K562 (cell line): ENCODE measurements at regions not wholly inside any gene's neighbourhood (a gene's known extent, or its start where the extent isn't known, plus 50 kb on each side); places are given as distances from the start of the nearest gene placed in this dataset.

Experiments used
- ATAC-seq: fragments of 200-7000 bp; cut with Tn5 transposase; 3 replicates; pipeline ENCODE4 v1.9.1; 2020; ENCODE audit warnings: moderate library complexity
- BruUV-seq: library from RNA; stranded (reverse); fragments of 400-500 nt; replicated peaks from 2 replicates; lab custom pipeline; 2021; lab: Mats Ljungman, UMichigan
- CTCF ChIA-PET: fragments of 300-600 bp; formaldehyde crosslinking; extraction: SDS; loops from one replicate; lab custom pipeline; 2021; ENCODE audit warnings: low intra/inter-chr PET ratio; lab: Yijun Ruan, JAX
- POLR2A ChIA-PET: fragments of 300-600, 350-650 bp; sonication (Branson Sonifier 250); formaldehyde crosslinking; extraction: SDS; loops from one replicate; lab custom pipeline; 2021; ENCODE audit warnings: antibody characterized with exemption, inconsistent platforms; lab: Yijun Ruan, JAX
- DNase-seq, 4 experiments: peaks; one replicate each; pipeline versions ENCODE4 v3.0.0 to v3.0.0-alpha.2; 2011 to 2018; ENCODE audit warnings: low spot score in 3 of 4, mixed read lengths in 3 of 4; ENCODE audit errors: extremely low read depth in 1 of 4
- FAIRE-seq: peaks from 2 replicates; lab custom pipeline; 2011; peaks lifted over from hg19 to GRCh38; lab: Jason Lieb, UNC
- H2AFZ ChIP-seq: 2 replicates; pipeline ENCODE4 v1.6.0; 2011; ENCODE audit warnings: low read depth, low read length, control low read depth, inconsistent platforms
- H3K27ac ChIP-seq: fragments of 200-600 bp; 3 replicates; pipeline ENCODE4 v1.8.0; 2011; ENCODE audit warnings: low read depth, mild to moderate bottlenecking, control low read depth, inconsistent platforms, low read length, moderate library complexity, mixed read lengths; ENCODE audit errors: extremely low read depth
- H3K27me3 ChIP-seq, 2 experiments: fragments of 300-600 bp in 1 of 2; 2 replicates in 1 of 2; 3 replicates in 1 of 2; pipeline versions ENCODE4 v1.6.0 to v1.8.0; 2011; ENCODE audit warnings: inconsistent platforms in 2 of 2, low read length in 2 of 2, mild to moderate bottlenecking in 1 of 2, mixed read lengths in 1 of 2, moderate library complexity in 1 of 2; ENCODE audit not compliant: control insufficient read depth in 2 of 2, insufficient read depth in 2 of 2
- H3K36me3 ChIP-seq: fragments of 300-600 bp; 3 replicates; pipeline ENCODE4 v1.8.0; 2011; ENCODE audit warnings: mild to moderate bottlenecking, low read length, inconsistent platforms; ENCODE audit not compliant: control insufficient read depth, insufficient read depth
- H3K4me1 ChIP-seq, 2 experiments: fragments of 200-600 bp in 1 of 2; replicated peaks in 1 of 2; 2 replicates in 1 of 2; 3 replicates in 1 of 2; pipeline versions ENCODE4 v1.5.1 to v1.8.0; 2011; ENCODE audit warnings: inconsistent platforms in 2 of 2, low read length in 2 of 2, mild to moderate bottlenecking in 1 of 2, mixed read lengths in 1 of 2, moderate library complexity in 1 of 2; ENCODE audit not compliant: control insufficient read depth in 2 of 2, insufficient read depth in 2 of 2
- H3K4me2 ChIP-seq: 2 replicates; pipeline ENCODE4 v1.6.1; 2011; ENCODE audit warnings: low read length, control low read depth, inconsistent platforms, mixed read lengths; ENCODE audit not compliant: insufficient read depth
- H3K4me3 ChIP-seq: fragments of 200-600 bp; sonication (generic), shearing (Covaris generic); 2 replicates; pipeline ENCODE4 v1.5.1; 2016; ENCODE audit warnings: control low read depth, inconsistent platforms
- H3K79me2 ChIP-seq: fragments of 200-600 bp; 3 replicates; pipeline ENCODE4 v1.8.0; 2011; ENCODE audit warnings: low read length, inconsistent platforms; ENCODE audit not compliant: control insufficient read depth, insufficient read depth
- H3K9ac ChIP-seq, 2 experiments: 2 replicates each; pipeline versions ENCODE4 v1.6.0 to v1.6.1; 2011; ENCODE audit warnings: low read depth in 2 of 2, low read length in 2 of 2, control low read depth in 1 of 2, inconsistent platforms in 1 of 2, mild to moderate bottlenecking in 1 of 2, mixed read lengths in 1 of 2; ENCODE audit not compliant: insufficient read depth in 1 of 2
- H3K9me1 ChIP-seq: one replicate; pipeline ENCODE4 v1.6.0; 2011; ENCODE audit warnings: inconsistent platforms, mild to moderate bottlenecking, low read length, moderate library complexity; ENCODE audit not compliant: control insufficient read depth, insufficient read depth
- H3K9me3 ChIP-seq: replicated peaks from 2 replicates; pipeline ENCODE4 v1.5.1; 2011; ENCODE audit warnings: low read depth, low read length, inconsistent platforms; ENCODE audit not compliant: control insufficient read depth, insufficient read depth
- H4K20me1 ChIP-seq: replicated peaks from 2 replicates; pipeline ENCODE4 v1.6.1; 2011; ENCODE audit warnings: low read length, inconsistent platforms, mixed read lengths; ENCODE audit not compliant: control insufficient read depth, insufficient read depth
- ADNP ChIP-seq: fragments of 200-800 bp; sonication (Bioruptor generic); IDR thresholded peaks from 2 replicates; pipeline ENCODE4 v1.6.1; 2016; ENCODE audit warnings: missing genetic modification characterization, missing compliant biosample characterization
- BCOR ChIP-seq: fragments of 450-650 bp; IDR thresholded peaks from 2 replicates; pipeline ENCODE4 v1.6.1; 2016
- MCM5 ChIP-seq: fragments of 450-650 bp; IDR thresholded peaks from 2 replicates; pipeline ENCODE4 v1.6.1; 2016; ENCODE audit warnings: low read depth
- RBM25 ChIP-seq: fragments of 200-400 bp; formaldehyde crosslinking; IDR thresholded peaks from 2 replicates; pipeline ENCODE4 v1.6.1; 2018; ENCODE audit warnings: low read length, low read depth, moderate library complexity; ENCODE audit not compliant: severe bottlenecking
- SMARCE1 ChIP-seq: fragments of 450-650 bp; IDR thresholded peaks from 2 replicates; pipeline ENCODE4 v1.7.1; 2016; ENCODE audit warnings: mild to moderate bottlenecking
- U2AF1 ChIP-seq: fragments of 200-400 bp; formaldehyde crosslinking; optimal IDR thresholded peaks from 2 replicates; pipeline ENCODE3; 2017; ENCODE audit warnings: mild to moderate bottlenecking, low read depth, low read length, moderate library complexity
- ZBTB9 ChIP-seq: fragments of 450-650 bp; formaldehyde crosslinking; IDR thresholded peaks from 2 replicates; pipeline ENCODE4 v1.4.0; 2020; ENCODE audit warnings: mild to moderate bottlenecking, moderate library complexity
- WGBS: fragments of 100-300 bp; shearing (Covaris generic); methylation state at CpG from one replicate; pipeline ENCODE4 v1.1.6; 2016; ENCODE audit warnings: low coverage, mixed read lengths; ENCODE audit not compliant: insufficient coverage; ENCODE audit errors: missing lambda C conversion rate; 5-methylcytosine and 5-hydroxymethylcytosine counted together
- in situ Hi-C: fragments of 300-500 bp; cut with MboI; formaldehyde crosslinking; loops from 4 replicates; pipeline ENCODE4 v1.15.0; 2018; ENCODE audit warnings: inconsistent platforms, mixed read lengths
- intact Hi-C: fragments of 100-400 bp; cut with micrococcal nuclease; formaldehyde crosslinking; loops from 2 replicates; pipeline ENCODE4 v1.14.2; 2022

DNA sequence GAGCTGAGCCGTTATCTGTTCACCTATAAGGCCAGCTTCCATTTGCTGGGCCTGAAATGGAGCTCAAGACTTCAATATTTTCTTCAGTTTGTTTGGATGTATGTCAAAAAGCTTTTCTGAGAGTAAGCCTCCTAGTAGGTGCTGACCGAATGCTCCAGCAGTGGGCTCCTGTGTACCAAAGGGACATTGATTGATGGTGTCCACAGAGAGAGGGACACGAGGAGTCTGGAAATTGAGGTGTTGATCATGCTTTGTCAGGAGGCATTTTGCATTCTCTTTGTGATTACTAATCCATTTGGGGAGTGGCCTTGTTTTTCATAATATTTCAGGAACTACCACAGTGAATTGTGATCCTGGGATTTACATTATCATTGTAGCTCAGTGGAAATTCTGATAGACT, 107.7 kb upstream of the SLC38A2 start (continued):
- TF ChIP-seq ZBTB9 (CRISPR knock-in tag) = no peak
- no peak for TF ChIP-seq MCM5

- H3K27ac ChIP-seq = no peak overlapping the region
- WGBS = 100% methylated on average over 1 of the region's 2 CpGs
- no peaks in the 10 kb centered on the region for H3K9me1 ChIP-seq
- BruUV-seq = no TSS peak
- H3K4me2 ChIP-seq = no peak overlapping the region
- peaks cover 0 to 10% of the 10 kb centered on the region in 2 experiments; a peak in 3 of 5 replicates for H3K4me1 ChIP-seq
- no peaks in the 10 kb centered on the region for H4K20me1 ChIP-seq
- FAIRE-seq (no peak), ATAC-seq (no peak), DNase-seq (no peak)
- CTCF ChIA-PET = no interaction called here
- H3K4me3 ChIP-seq = no peak overlapping the region
- no peak overlapping the region for H3K9ac ChIP-seq
- no peaks in the 10 kb centered on the region for H3K79me2 ChIP-seq
- intact Hi-C loops (no loop called here), in situ Hi-C loops (no loop called here)
- H2AFZ ChIP-seq = no peak overlapping the region
- no peaks in the 10 kb centered on the region for H3K36me3 ChIP-seq
- H3K27me3 ChIP-seq = no peaks in the 10 kb centered on the region
- POLR2A ChIA-PET = interaction anchor here (0.6 kb wide), 1 partner anchor 12 kb away, joined by 4 read pairs; no protein-coding TSS in a partner anchor
- TF ChIP-seq BCOR (peak; percentile 65), ADNP (tag) (peak; percentile 26; the same call in 1 of the 2 replicates), SMARCE1 (no peak), RBM25 (peak; percentile 79), U2AF1 (no peak)
- no peaks in the 10 kb centered on the region for H3K9me3 ChIP-seq
Observed at GRCh38 chr12:46478123-46478522, 105.5 kb upstream of the SLC38A2 start.
